Hematopoietic multipotent progenitor cell treated with erythropoietin and hydrocortisone succinate and interleukin-3 and kit ligand, for 17 days (in vitro differentiated cells): ENCODE measurements at regions not wholly inside any gene's neighbourhood (a gene's known extent, or its start where the extent isn't known, plus 50 kb on each side); places are given as distances from the start of the nearest gene placed in this dataset.
A peak's percentile ranks its signal among the peaks of the same experiment; 100 is the strongest.

ENCODE experiments used
- DNase-seq: peaks from one replicate; pipeline ENCODE4 v3.0.0-alpha.2; 2015; ENCODE audit warnings: low spot score

GRCh38 chr2:239532859-239533258 is 132.0 kb upstream of the HDAC4 start:
- DNase-seq, result no peak

GRCh38 chr2:239532250-239532649 is 131.4 kb upstream of the HDAC4 start:
- DNase-seq, result no peak

- no peak for DNase-seq
Measured at GRCh38 chr2:239531456-239532241, 130.8 kb upstream of the HDAC4 start.

GRCh38 chr2:239530749-239531316 is 130.0 kb upstream of the HDAC4 start:
- no peak for DNase-seq

- DNase-seq, result no peak
Measured at GRCh38 chr2:239529313-239530015, 128.6 kb upstream of the HDAC4 start.

GRCh38 chr2:239528883-239529282 is 128.1 kb upstream of the HDAC4 start:
- DNase-seq, result no peak

- DNase-seq, result no peak
Measured at GRCh38 chr2:239528146-239528545, 127.3 kb upstream of the HDAC4 start.

GRCh38 chr2:239526666-239527415 is 126.0 kb upstream of the HDAC4 start:
- DNase-seq, result no peak

GRCh38 chr2:239526038-239526437 is 125.2 kb upstream of the HDAC4 start:
- DNase-seq, result no peak

GRCh38 chr2:239523954-239524330 is 123.1 kb upstream of the HDAC4 start:
- no peak for DNase-seq

GRCh38 chr2:239523147-239523953 is 122.5 kb upstream of the HDAC4 start:
- no peak for DNase-seq

- no peak for DNase-seq
Measured at GRCh38 chr2:239522740-239523119, 121.9 kb upstream of the HDAC4 start.

- DNase-seq, result peak; percentile 13
Measured at GRCh38 chr2:239522002-239522739, 121.4 kb upstream of the HDAC4 start.

GRCh38 chr2:239521518-239521815 is 120.6 kb upstream of the HDAC4 start:
- DNase-seq, result no peak

GRCh38 chr2:239520811-239521517 is 120.1 kb upstream of the HDAC4 start:
- no peak for DNase-seq

GRCh38 chr2:239519921-239520585 is 119.2 kb upstream of the HDAC4 start:
- no peak for DNase-seq

GRCh38 chr2:239519089-239519920 is 118.5 kb upstream of the HDAC4 start:
- DNase-seq, result no peak

GRCh38 chr2:239518286-239519088 is 117.7 kb upstream of the HDAC4 start:
- no peak for DNase-seq
